ENCODE measurements at regions not wholly inside any gene's neighbourhood (a gene's known extent, or its start where the extent isn't known, plus 50 kb on each side); places are given as distances from the start of the nearest gene placed in this dataset.

DNA sequence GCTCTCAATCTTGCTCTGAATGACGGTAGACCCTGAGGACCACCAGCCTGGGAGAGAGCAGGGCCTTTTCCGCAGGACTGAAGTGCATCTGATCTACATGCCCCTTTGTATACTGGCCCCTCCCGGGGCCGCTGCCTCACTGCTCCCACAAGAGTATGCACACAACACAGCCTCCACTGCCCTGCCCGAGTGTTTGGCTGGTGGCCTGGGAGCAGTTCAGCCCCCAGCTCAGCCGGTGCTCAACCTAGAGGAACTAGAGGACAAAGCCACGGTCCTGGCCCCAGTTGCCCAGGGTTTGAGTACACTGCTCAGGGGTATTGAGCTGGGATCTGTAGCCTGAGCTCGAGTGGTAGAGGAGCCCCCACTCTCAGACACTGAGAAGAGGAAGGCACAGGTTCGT lies 118.9 kb upstream of the CAB39 start:
- no peak overlapping the region for H3K4me3 ChIP-seq
- intact Hi-C loops (cut with DNase I) = no loop called here
- H3K27ac ChIP-seq = no peak overlapping the region
- TF ChIP-seq, protein P1, sequence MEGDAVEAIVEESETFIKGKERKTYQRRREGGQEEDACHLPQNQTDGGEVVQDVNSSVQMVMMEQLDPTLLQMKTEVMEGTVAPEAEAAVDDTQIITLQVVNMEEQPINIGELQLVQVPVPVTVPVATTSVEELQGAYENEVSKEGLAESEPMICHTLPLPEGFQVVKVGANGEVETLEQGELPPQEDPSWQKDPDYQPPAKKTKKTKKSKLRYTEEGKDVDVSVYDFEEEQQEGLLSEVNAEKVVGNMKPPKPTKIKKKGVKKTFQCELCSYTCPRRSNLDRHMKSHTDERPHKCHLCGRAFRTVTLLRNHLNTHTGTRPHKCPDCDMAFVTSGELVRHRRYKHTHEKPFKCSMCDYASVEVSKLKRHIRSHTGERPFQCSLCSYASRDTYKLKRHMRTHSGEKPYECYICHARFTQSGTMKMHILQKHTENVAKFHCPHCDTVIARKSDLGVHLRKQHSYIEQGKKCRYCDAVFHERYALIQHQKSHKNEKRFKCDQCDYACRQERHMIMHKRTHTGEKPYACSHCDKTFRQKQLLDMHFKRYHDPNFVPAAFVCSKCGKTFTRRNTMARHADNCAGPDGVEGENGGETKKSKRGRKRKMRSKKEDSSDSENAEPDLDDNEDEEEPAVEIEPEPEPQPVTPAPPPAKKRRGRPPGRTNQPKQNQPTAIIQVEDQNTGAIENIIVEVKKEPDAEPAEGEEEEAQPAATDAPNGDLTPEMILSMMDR (IDR thresholded peaks at IDR 0.05) = no peak
- H3K9ac ChIP-seq (ENCODE audit: low read depth in 2 of 2, low read length in 2 of 2) = no peak overlapping the region
- no peak for DNase-seq
- H3K36me3 ChIP-seq = no peaks in the 10 kb centered on the region
- no peaks in the 10 kb centered on the region for H3K4me1 ChIP-seq
- no peaks in the 10 kb centered on the region for H3K9me3 ChIP-seq
- no peaks in the 10 kb centered on the region for H3K27me3 ChIP-seq

DNA sequence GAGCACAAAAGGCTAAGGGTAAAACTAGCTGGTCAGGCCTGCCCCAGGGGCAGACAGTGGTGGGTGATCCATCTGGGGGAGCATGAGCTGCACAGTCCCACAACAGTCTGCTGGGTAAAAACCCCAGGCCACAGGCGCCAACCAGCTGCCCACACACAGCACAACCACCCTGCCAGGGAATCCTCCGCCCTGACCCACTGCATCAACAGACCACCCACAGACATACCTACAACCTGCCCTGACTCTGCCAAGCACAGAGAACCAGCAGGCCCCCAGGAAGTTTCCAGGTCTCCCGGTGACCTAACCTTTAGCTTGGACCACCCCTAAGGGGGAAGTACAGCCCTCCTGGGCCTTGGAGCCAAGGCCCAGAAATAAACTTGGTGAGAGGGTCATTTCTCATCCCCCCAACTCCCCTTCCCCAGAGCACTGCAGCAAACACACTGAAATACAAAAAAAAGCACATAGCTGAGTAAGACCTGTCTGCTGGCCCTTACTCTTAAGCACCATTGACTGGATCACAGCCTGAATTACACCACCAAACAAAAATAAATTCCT lies 118.3 kb upstream of the CAB39 start:
- Histone ChIP-seq H3K9me3 (no peaks in the 10 kb centered on the region), H3K36me3 (no peaks in the 10 kb centered on the region), H3K4me3 (no peak overlapping the region), H3K4me1 (no peaks in the 10 kb centered on the region), H3K27ac (no peak overlapping the region), H3K9ac (ENCODE audit: low read depth in 2 of 2, low read length in 2 of 2) (no peak overlapping the region), H3K27me3 (no peaks in the 10 kb centered on the region)
- intact Hi-C loops (cut with DNase I) = no loop called here
- TF ChIP-seq, protein P1 (IDR thresholded peaks at IDR 0.05) = no peak
- DNase-seq = no peak

DNA sequence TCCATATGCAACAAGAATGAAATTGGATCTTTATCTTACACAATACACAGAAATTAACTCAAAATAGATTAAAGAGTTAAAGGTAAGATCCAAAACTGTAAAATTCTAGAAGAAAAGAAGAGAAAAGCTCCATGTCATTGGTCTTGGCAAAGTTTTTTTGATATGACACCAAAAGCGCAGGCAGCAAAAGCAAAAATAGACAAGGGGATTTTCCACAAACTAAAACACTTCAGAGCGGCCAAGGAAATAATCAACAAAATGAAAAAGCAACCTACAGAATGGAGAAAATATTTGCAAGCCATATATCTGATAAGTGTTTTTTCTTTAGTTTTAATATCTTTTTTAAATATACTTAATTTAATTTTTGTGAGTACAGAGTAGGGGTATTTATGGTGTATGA lies 112.8 kb upstream of the CAB39 start:
- Histone ChIP-seq H3K27me3 (no peaks in the 10 kb centered on the region), H3K36me3 (no peaks in the 10 kb centered on the region), H3K4me3 (no peak overlapping the region), H3K9me3 (no peaks in the 10 kb centered on the region), H3K9ac (ENCODE audit: low read depth in 2 of 2, low read length in 2 of 2) (no peak overlapping the region), H3K4me1 (no peaks in the 10 kb centered on the region), H3K27ac (no peak overlapping the region)
- intact Hi-C loops (cut with DNase I) = no loop called here
- TF ChIP-seq, protein P1 (IDR thresholded peaks at IDR 0.05) = no peak
- DNase-seq = no peak

DNA sequence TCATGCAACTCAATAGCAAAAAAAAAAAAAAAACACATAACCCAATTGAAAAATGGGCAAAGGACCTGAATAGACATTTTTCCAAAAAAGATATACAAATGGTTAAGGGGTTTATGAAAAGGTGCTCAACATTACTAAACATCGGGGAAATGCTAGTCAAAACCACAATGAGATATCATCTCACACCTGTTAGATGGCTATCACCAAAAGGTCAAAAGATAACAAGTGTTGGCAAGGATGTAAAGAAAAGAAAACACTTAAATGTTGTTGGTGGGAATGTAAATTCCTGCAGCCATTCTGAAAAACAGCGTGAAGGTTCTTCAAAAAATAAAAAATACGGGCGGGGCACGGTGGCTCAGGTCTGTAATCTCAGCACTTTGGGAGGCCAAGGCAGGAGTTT lies 112.4 kb upstream of the CAB39 start:
- Histone ChIP-seq H3K27me3 (no peaks in the 10 kb centered on the region), H3K4me1 (no peaks in the 10 kb centered on the region), H3K4me3 (no peak overlapping the region), H3K9me3 (no peaks in the 10 kb centered on the region), H3K36me3 (no peaks in the 10 kb centered on the region), H3K27ac (no peak overlapping the region), H3K9ac (ENCODE audit: low read depth in 2 of 2, low read length in 2 of 2) (no peak overlapping the region)
- intact Hi-C loops (cut with DNase I) = no loop called here
- TF ChIP-seq, protein P1 (IDR thresholded peaks at IDR 0.05) = no peak
- DNase-seq = no peak

DNA sequence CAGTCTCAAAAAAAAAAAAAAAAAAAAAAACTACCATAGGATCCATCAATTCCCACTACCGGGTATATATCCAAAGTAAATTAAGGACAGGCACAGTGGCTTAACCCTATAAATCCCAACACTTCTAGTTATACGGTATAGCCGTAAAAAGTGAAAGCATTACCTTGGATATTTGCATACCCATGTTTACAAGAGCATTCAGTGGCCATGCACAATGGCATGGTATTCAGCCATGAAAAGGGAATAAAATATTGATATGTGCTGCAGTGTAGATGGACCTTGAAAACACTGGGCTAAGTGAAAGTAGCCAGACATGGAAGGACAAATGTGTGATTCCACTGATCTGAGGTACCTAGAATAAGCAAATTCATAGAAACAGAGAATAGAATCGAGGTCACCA lies 111.8 kb upstream of the CAB39 start:
- intact Hi-C loops (cut with DNase I) = no loop called here
- TF ChIP-seq, protein P1 (IDR thresholded peaks at IDR 0.05) = no peak

More for the DNA sequence above, 111.8 kb upstream of the CAB39 start:
- H3K27me3 ChIP-seq = no peaks in the 10 kb centered on the region
- H3K27ac ChIP-seq = no peak overlapping the region
- H3K4me1 ChIP-seq = no peaks in the 10 kb centered on the region
- no peaks in the 10 kb centered on the region for H3K36me3 ChIP-seq
- no peaks in the 10 kb centered on the region for H3K9me3 ChIP-seq
- no peak overlapping the region for H3K4me3 ChIP-seq
- no peak for DNase-seq
- no peak overlapping the region for H3K9ac ChIP-seq (ENCODE audit: low read depth in 2 of 2, low read length in 2 of 2)
